Colonic mucosa (tissue), 4 donors: ENCODE measurements at regions not wholly inside any gene's neighbourhood (a gene's known extent, or its start where the extent isn't known, plus 50 kb on each side); places are given as distances from the start of the nearest gene placed in this dataset.

Experiments used
- DNase-seq: peaks from one replicate; pipeline ENCODE4 v3.0.0-alpha.2; 2020
- H3K27ac ChIP-seq: fragments of 200-600 bp; one replicate; pipeline ENCODE4 v1.8.0; 2021
- H3K27me3 ChIP-seq: fragments of 200-600 bp; one replicate; pipeline ENCODE4 v1.8.0; 2021
- H3K36me3 ChIP-seq: fragments of 200-600 bp; one replicate; pipeline ENCODE4 v1.8.0; 2021
- H3K4me1 ChIP-seq: fragments of 200-600 bp; one replicate; pipeline ENCODE4 v1.8.0; 2021; ENCODE audit warnings: mild to moderate bottlenecking
- H3K4me3 ChIP-seq: fragments of 200-600 bp; one replicate; pipeline ENCODE4 v1.8.0; 2021
- H3K9ac ChIP-seq, 2 donors: one replicate each; pipeline ENCODE4 v1.7.0; 2013; ENCODE audit warnings: control low read depth in 2 of 2, low read depth in 2 of 2, low read length in 2 of 2
- H3K9me3 ChIP-seq: fragments of 200-600 bp; one replicate; pipeline ENCODE4 v1.8.0; 2021
- intact Hi-C: fragments of 100-400 bp; cut with DNase I; formaldehyde crosslinking; loops from one replicate; pipeline ENCODE4 v1.14.1; 2022
- TF ChIP-seq, protein P1 (sequence below): fragments of 200-600 bp; IDR thresholded peaks from one replicate; pipeline ENCODE4 v1.8.0; 2022; ENCODE audit warnings: antibody characterized with exemption, mild to moderate bottlenecking
- donor health status: healthy.
- donor health status: DM: no; HTN: no; CAD: no.
- donor health status: DM: no; HTN: no; CAD: no.

DNA sequence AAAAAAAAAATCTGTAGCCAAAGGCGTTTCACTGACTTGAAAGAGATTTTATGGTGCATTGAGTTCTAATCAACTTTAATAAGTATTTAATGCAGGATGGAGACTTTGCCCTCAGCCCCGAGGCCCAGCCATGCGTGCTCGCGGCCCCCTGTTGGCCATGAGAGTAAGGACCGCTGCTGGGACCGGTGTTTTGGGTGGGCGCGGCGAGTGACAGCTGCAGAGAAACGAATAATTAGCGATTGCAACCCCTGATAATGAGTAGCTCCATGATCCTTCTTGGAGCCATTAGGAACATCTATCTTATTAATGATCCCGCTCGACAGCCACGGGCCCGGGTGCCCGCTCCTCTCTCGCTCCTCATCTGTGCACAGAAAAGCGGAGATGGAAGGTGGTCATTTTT is 347.4 kb downstream of the RPS24 start:
- H3K9ac ChIP-seq: no peak overlapping the region
- intact Hi-C loops: no loop called here
- H3K4me1 ChIP-seq: no peaks in the 10 kb centered on the region
- no peaks in the 10 kb centered on the region for H3K9me3 ChIP-seq
- no peaks in the 10 kb centered on the region for H3K36me3 ChIP-seq
- DNase-seq: no peak
- no peaks in the 10 kb centered on the region for H3K27me3 ChIP-seq
- H3K4me3 ChIP-seq: no peak overlapping the region
- TF ChIP-seq, protein P1, sequence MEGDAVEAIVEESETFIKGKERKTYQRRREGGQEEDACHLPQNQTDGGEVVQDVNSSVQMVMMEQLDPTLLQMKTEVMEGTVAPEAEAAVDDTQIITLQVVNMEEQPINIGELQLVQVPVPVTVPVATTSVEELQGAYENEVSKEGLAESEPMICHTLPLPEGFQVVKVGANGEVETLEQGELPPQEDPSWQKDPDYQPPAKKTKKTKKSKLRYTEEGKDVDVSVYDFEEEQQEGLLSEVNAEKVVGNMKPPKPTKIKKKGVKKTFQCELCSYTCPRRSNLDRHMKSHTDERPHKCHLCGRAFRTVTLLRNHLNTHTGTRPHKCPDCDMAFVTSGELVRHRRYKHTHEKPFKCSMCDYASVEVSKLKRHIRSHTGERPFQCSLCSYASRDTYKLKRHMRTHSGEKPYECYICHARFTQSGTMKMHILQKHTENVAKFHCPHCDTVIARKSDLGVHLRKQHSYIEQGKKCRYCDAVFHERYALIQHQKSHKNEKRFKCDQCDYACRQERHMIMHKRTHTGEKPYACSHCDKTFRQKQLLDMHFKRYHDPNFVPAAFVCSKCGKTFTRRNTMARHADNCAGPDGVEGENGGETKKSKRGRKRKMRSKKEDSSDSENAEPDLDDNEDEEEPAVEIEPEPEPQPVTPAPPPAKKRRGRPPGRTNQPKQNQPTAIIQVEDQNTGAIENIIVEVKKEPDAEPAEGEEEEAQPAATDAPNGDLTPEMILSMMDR: no peak
- no peak overlapping the region for H3K27ac ChIP-seq

GRCh38 chr10:78382047-78382446 is 348.4 kb downstream of the RPS24 start:
- intact Hi-C loops: no loop called here

GRCh38 chr10:78382772-78383171 is 349.1 kb downstream of the RPS24 start:
- TF ChIP-seq, protein P1: no peak
- no peak overlapping the region for H3K27ac ChIP-seq
- no peaks in the 10 kb centered on the region for H3K36me3 ChIP-seq
- no peaks in the 10 kb centered on the region for H3K27me3 ChIP-seq
- H3K9ac ChIP-seq: no peak overlapping the region
- H3K4me1 ChIP-seq: no peaks in the 10 kb centered on the region
- no peak overlapping the region for H3K4me3 ChIP-seq
- intact Hi-C loops: no loop called here
- no peaks in the 10 kb centered on the region for H3K9me3 ChIP-seq
- DNase-seq: no peak

More at GRCh38 chr10:78382047-78382446, 348.4 kb downstream of the RPS24 start:
- no peaks in the 10 kb centered on the region for H3K27me3 ChIP-seq
- H3K4me1 ChIP-seq: no peaks in the 10 kb centered on the region
- no peak overlapping the region for H3K27ac ChIP-seq
- TF ChIP-seq, protein P1: no peak
- no peaks in the 10 kb centered on the region for H3K9me3 ChIP-seq
- no peaks in the 10 kb centered on the region for H3K36me3 ChIP-seq
- no peak overlapping the region for H3K4me3 ChIP-seq
- H3K9ac ChIP-seq: no peak overlapping the region
- no peak for DNase-seq

- Histone ChIP-seq H3K9me3 (no peaks in the 10 kb centered on the region), H3K9ac (no peak overlapping the region), H3K4me1 (no peaks in the 10 kb centered on the region), H3K4me3 (no peak overlapping the region), H3K27me3 (no peaks in the 10 kb centered on the region), H3K36me3 (no peaks in the 10 kb centered on the region), H3K27ac (no peak overlapping the region)
- TF ChIP-seq, protein P1: no peak
- DNase-seq: no peak
- intact Hi-C loops: no loop called here
These were observed 349.9 kb downstream of the RPS24 start for GRCh38 chr10:78383378-78384048.

DNA sequence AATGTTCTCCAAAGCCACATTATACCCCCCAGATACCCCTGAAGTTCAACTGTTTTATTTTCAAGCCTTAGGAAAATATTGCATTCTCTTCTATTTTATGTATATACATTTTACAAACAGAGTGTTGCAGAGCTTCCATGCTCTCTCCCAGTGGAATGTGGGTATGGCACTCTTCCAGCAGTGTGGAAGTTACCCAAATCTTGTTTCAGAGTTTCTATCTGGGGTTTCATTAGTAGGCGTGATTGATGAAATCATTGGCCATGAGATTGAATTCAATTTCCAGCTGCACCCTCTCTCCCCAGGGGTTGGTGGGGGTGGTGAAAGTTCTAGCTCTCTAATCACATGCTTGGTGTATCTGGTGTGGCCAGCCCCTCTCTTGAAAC is 350.4 kb downstream of the RPS24 start:
- DNase-seq: no peak

More for the DNA sequence above, 350.4 kb downstream of the RPS24 start:
- intact Hi-C loops: no loop called here
- Histone ChIP-seq H3K27ac (no peak overlapping the region), H3K36me3 (no peaks in the 10 kb centered on the region), H3K9me3 (no peaks in the 10 kb centered on the region), H3K27me3 (no peaks in the 10 kb centered on the region), H3K4me3 (no peak overlapping the region), H3K9ac (no peak overlapping the region), H3K4me1 (no peaks in the 10 kb centered on the region)
- TF ChIP-seq, protein P1: no peak
